NCI-H1436 (cell line): ENCODE measurements at regions not wholly inside any gene's neighbourhood (a gene's known extent, or its start where the extent isn't known, plus 50 kb on each side); places are given as distances from the start of the nearest gene placed in this dataset.
"Not testable (repeated sequence)": the region's sequence is repeated elsewhere in the genome, so short reads cannot be mapped to it uniquely, and the experiment has no call there.

Experiments
- DNase-seq: peaks from one replicate; lab custom pipeline; 2025; lab: John Stamatoyannopoulos, UW

DNA sequence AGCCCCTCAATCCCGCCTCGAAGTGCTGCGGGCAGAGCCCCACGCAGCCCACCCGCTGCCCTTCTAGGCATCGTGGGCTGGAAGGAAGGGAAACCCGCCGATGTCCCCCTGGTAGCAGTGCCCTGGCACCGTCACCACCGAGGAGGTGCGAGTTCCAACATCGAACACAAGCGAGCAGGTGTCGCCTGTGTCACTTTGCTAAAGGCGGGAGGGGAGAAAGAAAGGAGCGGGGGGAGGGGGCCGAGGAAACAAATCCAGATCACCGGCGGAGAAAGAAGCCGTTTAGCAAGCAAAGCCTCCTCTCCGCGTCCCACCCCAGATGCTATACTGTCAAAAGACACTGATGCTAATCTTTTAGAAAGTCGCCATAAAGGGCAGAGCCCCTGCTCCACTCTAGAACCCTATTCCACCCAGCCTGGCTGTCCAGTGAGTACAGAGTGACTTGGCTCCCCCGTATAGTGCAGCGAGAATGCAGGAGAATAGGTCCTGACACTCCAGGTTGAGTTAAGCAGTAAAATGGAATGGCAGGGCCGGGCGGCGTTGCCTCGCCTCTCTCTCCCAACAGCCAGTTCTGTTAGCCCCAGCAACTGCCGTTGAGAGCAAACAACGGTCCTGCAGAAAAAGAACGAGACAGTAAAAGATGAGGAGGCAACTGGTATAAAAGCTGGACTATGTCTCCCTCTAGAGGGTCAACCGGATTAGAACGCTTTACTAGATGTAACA, 67.9 kb upstream of the USP15 start:
- peak; percentile 46 for DNase-seq

DNA sequence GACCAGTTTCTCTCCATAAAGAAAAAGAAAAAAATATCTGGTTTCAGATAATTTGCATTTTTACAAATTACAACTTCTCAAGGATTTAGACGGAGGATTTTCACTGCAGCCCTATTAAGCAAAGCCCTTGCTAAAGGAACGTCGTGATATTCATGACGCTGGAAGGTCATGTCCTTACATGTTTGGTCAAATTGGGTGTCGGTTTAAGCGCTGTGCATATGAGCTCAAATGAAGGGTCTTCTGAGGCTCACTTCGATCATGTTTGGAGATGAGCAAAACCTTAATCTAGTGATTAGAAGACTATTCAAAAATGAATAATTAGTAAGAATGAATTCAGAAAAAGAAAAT, 67.3 kb upstream of the USP15 start:
- no peak for DNase-seq

DNA sequence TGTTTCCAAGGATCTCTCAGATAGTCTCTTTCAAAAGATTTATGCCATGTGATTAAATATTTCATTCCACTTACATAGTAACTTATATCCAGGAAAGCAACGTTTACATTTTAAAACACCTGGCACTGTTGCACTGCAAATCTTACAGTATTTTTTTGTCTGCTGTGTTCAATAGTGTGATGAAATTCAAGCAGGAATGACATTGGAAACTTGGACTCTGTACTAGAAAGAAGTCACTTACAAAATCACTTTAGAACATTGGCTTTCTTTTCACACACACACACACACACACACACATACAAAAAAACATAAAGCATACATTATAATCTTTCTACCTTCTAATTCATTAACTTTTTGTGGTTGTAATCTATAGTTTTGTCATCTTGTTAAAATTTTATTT, 66.2 kb upstream of the USP15 start:
- DNase-seq: no peak

DNA sequence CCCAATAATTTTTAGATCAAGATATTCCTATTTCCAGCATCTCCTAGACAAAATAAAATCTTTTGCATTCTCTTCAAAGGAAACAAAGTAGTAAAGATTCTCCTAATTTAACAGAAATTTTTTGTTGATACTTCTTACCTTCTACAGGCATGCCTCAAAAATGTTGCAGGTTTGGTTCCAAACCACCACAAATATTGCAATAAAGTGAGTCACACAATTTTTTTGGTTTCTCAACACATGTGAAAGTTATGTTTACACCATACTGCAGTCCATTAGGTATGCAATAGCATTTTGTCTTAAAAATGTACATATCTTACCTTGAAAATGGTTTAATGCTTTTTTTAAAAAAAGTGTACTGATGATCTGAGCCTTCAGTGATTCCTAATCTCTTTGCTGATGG, 65.6 kb upstream of the USP15 start:
- DNase-seq: no peak

DNA sequence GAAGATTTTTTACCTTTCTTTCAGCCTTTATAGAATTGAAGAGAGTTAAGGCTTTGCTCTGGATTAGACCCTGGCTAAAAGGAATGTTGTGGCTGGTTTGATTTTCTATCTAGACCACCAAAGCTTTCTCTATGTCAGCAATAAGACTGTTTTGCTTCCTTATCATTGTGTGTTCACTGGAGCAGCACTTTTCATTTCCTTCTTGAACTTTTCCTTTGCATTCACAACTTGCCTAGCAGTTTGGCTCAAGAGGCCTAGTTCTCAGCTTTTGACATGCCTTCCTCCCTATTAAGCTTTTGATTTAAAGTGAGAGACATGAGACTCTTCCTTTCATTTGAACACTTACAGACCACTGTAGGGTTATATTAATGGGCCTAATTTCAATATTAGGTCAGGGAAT, 64.1 kb upstream of the USP15 start:
- DNase-seq: no peak

DNA sequence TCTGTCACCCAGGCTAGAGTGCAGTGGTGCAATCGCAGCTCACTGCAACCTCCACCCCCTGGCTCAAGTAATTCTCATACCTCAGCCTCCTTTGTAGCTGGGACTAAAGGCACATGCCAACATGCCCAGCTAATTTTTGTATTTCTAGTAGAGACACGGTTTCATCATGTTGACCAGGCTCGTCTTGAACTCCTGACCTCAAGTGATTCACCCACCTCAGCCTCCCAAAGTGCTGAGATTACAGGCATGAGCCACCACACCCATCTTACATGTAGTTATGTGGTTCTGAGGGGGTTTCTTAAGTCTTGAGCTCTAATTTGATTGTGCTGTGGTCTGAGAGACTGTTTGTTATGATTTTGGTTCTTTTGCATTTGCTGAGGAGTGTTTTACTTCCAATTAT, 57.3 kb upstream of the USP15 start:
- not testable (repeated sequence) for DNase-seq

DNA sequence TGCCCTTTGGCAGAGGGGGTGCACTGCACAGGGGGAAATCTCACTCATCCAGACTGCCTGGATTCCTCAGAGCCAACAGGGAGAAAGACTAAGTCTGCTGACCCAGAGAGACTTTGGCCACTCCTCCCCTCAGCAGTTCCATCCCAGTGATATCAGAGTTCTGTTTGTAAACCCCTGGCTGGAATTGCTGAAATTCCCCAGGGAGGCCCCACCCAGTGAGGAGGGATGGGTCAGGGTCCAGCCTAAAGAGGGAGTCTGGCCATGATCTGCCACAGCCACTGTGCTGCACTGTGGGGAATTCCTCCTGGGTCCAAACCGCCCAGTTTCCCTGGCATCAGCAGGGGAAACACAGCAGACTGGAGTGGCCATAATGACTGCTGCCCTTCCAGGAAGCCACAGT, 54.9 kb upstream of the USP15 start:
- no peak for DNase-seq

DNA sequence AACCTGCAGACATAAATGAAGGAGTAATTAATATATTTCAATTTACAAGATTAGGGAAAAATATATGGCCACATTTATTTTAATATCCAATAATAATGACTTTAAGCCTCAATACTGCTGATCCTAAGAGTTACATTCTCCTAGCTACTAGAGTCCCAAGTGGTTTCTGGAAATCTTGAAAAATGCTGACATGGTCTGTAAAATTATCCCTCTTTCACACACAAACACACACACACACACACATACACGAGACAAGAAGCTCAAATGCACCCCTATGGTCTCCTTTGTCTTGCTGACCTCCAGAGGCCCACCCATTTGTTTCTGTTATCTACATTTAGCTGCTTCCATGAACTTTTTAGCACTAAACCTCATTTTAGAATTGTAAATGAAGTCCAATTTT, 53.0 kb upstream of the USP15 start:
- DNase-seq: no peak
